PC-9 (cell line): ENCODE measurements at regions not wholly inside any gene's neighbourhood (a gene's known extent, or its start where the extent isn't known, plus 50 kb on each side); places are given as distances from the start of the nearest gene placed in this dataset.

Experiments
- BruUV-seq: library from RNA; stranded (reverse); fragments of 400-500 nt; replicated peaks from 2 replicates; lab custom pipeline; 2021; lab: Mats Ljungman, UMichigan
- CTCF ChIA-PET: fragments of 300-600 bp; sonication (Branson Sonifier 250); formaldehyde crosslinking; loops from one replicate; lab custom pipeline; 2022; ENCODE audit warnings: antibody characterized with exemption; lab: Charles Lee
- POLR2A ChIA-PET: fragments of 300-600 bp; sonication (Branson Sonifier 250); formaldehyde crosslinking; loops from one replicate; lab custom pipeline; 2022; ENCODE audit warnings: antibody characterized with exemption; ENCODE audit not compliant: unreplicated experiment; lab: Charles Lee
- DNase-seq, 2 experiments: peaks; one replicate each; pipeline versions ENCODE4 v3.0.0 to v3.0.0-alpha.2; 2015 to 2022; ENCODE audit warnings: mixed read lengths in 1 of 2
- H2AFZ ChIP-seq: fragments of 200-600 bp; sonication (generic); 2 replicates; pipeline ENCODE4 v1.8.1; 2017; ENCODE audit warnings: antibody characterized with exemption
- H3F3A ChIP-seq: fragments of 200-600 bp; sonication (generic); 2 replicates; pipeline ENCODE4 v1.8.1; 2017; ENCODE audit warnings: antibody characterized with exemption, mild to moderate bottlenecking, low read depth; ENCODE audit not compliant: insufficient read depth
- H3K27ac ChIP-seq: fragments of 200-600 bp; sonication (generic); 2 replicates; pipeline ENCODE4 v1.6.1; 2016; ENCODE audit warnings: mixed run types
- H3K27me3 ChIP-seq: fragments of 200-600 bp; sonication (generic); 2 replicates; pipeline ENCODE4 v1.6.1; 2016; ENCODE audit warnings: low read depth, mixed run types; ENCODE audit not compliant: insufficient read depth
- H3K36me3 ChIP-seq: fragments of 200-600 bp; sonication (generic); 2 replicates; pipeline ENCODE4 v1.6.1; 2016; ENCODE audit warnings: low read depth, mixed run types
- H3K4me1 ChIP-seq: fragments of 200-600 bp; sonication (generic); replicated peaks from 2 replicates; pipeline ENCODE4 v1.6.1; 2016; ENCODE audit warnings: mixed run types; ENCODE audit not compliant: insufficient read depth
- H3K4me2 ChIP-seq: fragments of 200-600 bp; sonication (generic); 2 replicates; pipeline ENCODE4 v1.6.1; 2017; ENCODE audit warnings: mixed run types
- H3K4me3 ChIP-seq: fragments of 200-600 bp; sonication (generic); 2 replicates; pipeline ENCODE4 v1.6.1; 2016; ENCODE audit warnings: mixed run types
- H3K79me2 ChIP-seq: fragments of 200-600 bp; sonication (generic); 2 replicates; pipeline ENCODE4 v1.6.1; 2017; ENCODE audit warnings: low read depth, mixed run types
- H3K9me2 ChIP-seq: fragments of 200-600 bp; sonication (generic); 2 replicates; pipeline ENCODE4 v1.8.1; 2017; ENCODE audit warnings: mild to moderate bottlenecking; ENCODE audit not compliant: insufficient read depth
- H3K9me3 ChIP-seq: fragments of 200-600 bp; sonication (generic); 2 replicates; pipeline ENCODE4 v1.8.1; 2016; ENCODE audit warnings: low read depth; ENCODE audit not compliant: insufficient read depth
- H4K20me1 ChIP-seq: fragments of 200-600 bp; sonication (generic); 2 replicates; pipeline ENCODE4 v1.8.1; 2017; ENCODE audit not compliant: insufficient read depth
- CTCF ChIP-seq: fragments of 200-600 bp; sonication (generic); conservative IDR thresholded peaks from 2 replicates; pipeline ENCODE4 v1.6.1; 2017; ENCODE audit warnings: mixed run types, antibody characterized with exemption, mild to moderate bottlenecking, moderate library complexity
- EZH2 ChIP-seq: fragments of 200-600 bp; sonication (generic); IDR thresholded peaks from 2 replicates; pipeline ENCODE4 v1.8.0; 2017; ENCODE audit warnings: antibody characterized with exemption, low read depth
- intact Hi-C: fragments of 100-400 bp; cut with micrococcal nuclease; formaldehyde crosslinking; loops from one replicate; pipeline ENCODE4 v1.10.0; 2022; ENCODE audit not compliant: unreplicated experiment

- intact Hi-C loops: no loop called here
- Histone ChIP-seq H3K36me3 (no peaks in the 10 kb centered on the region), H2AFZ (no peak overlapping the region), H4K20me1 (no peaks in the 10 kb centered on the region), H3K27ac (no peak overlapping the region), H3K4me1 (no peaks in the 10 kb centered on the region), H3K4me2 (no peak overlapping the region), H3K9me3 (no peaks in the 10 kb centered on the region), H3K4me3 (no peak overlapping the region), H3K27me3 (no peaks in the 10 kb centered on the region), H3F3A (no peaks in the 10 kb centered on the region), H3K9me2 (no peaks in the 10 kb centered on the region), H3K79me2 (no peaks in the 10 kb centered on the region)
- TF ChIP-seq CTCF (no peak), EZH2 (no peak)
- POLR2A ChIA-PET: no interaction called here
- no TSS peak for BruUV-seq
- DNase-seq: no peak
- CTCF ChIA-PET: no interaction called here
Observed at GRCh38 chr4:125838202-125838601, 523.4 kb downstream of the FAT4 start.

GRCh38 chr4:125838924-125839323 lies 524.2 kb downstream of the FAT4 start:
- H3K4me2 ChIP-seq: no peak overlapping the region
- H3K9me3 ChIP-seq: no peaks in the 10 kb centered on the region; the same call in 1 of the 2 replicates
- H3F3A ChIP-seq: no peaks in the 10 kb centered on the region
- no peaks in the 10 kb centered on the region for H3K4me1 ChIP-seq
- no peak overlapping the region for H3K27ac ChIP-seq
- DNase-seq: no peak
- intact Hi-C loops: no loop called here
- no TSS peak for BruUV-seq
- ChIA-PET CTCF (no interaction called here), POLR2A (no interaction called here)
- no peaks in the 10 kb centered on the region for H3K9me2 ChIP-seq
- no peaks in the 10 kb centered on the region for H3K79me2 ChIP-seq
- TF ChIP-seq CTCF (no peak), EZH2 (no peak)
- H3K4me3 ChIP-seq: no peak overlapping the region
- no peaks in the 10 kb centered on the region for H3K27me3 ChIP-seq
- H3K36me3 ChIP-seq: no peaks in the 10 kb centered on the region
- H2AFZ ChIP-seq: no peak overlapping the region
- H4K20me1 ChIP-seq: no peaks in the 10 kb centered on the region

- Histone ChIP-seq H3K9me3 (no peaks in the 10 kb centered on the region; the same call in 1 of the 2 replicates), H3K27me3 (no peaks in the 10 kb centered on the region), H3K9me2 (no peaks in the 10 kb centered on the region), H3F3A (no peaks in the 10 kb centered on the region), H3K27ac (no peak overlapping the region), H2AFZ (no peak overlapping the region), H4K20me1 (no peaks in the 10 kb centered on the region), H3K4me1 (no peaks in the 10 kb centered on the region), H3K4me3 (no peak overlapping the region), H3K79me2 (no peaks in the 10 kb centered on the region), H3K36me3 (no peaks in the 10 kb centered on the region), H3K4me2 (no peak overlapping the region)
- TF ChIP-seq CTCF (no peak), EZH2 (no peak)
- CTCF ChIA-PET: no interaction called here
- DNase-seq: no peak
- POLR2A ChIA-PET: no interaction called here
- BruUV-seq: no TSS peak
- intact Hi-C loops: no loop called here
Observed at GRCh38 chr4:125843947-125844346, 529.2 kb downstream of the FAT4 start.
